CD4-positive, alpha-beta memory T cell (primary cell): ENCODE measurements at regions not wholly inside any gene's neighbourhood (a gene's known extent, or its start where the extent isn't known, plus 50 kb on each side); places are given as distances from the start of the nearest gene placed in this dataset.
A peak's percentile ranks its signal among the peaks of the same experiment; 100 is the strongest.

Experiments used
- CTCF ChIA-PET: fragments of 350-600 bp; sonication (Branson Sonifier 250); formaldehyde crosslinking; loops from one replicate; lab custom pipeline; 2021; ENCODE audit warnings: inconsistent platforms; ENCODE audit not compliant: partially characterized antibody; lab: Charles Lee
- POLR2A ChIA-PET: fragments of 350-600 bp; sonication (Branson Sonifier 250); formaldehyde crosslinking; loops from one replicate; lab custom pipeline; 2021; ENCODE audit not compliant: partially characterized antibody; lab: Charles Lee
- DNase-seq, 5 donors: peaks; one replicate each; pipeline versions ENCODE4 v3.0.0 to v3.0.0-alpha.2; 2020 to 2022; ENCODE audit warnings: mixed read lengths in 1 of 5
- H3K27ac ChIP-seq: one replicate; pipeline ENCODE4 v1.7.0; 2013; ENCODE audit warnings: low read depth, low read length
- H3K27me3 ChIP-seq: 2 replicates; pipeline ENCODE4 v1.7.0; 2013; ENCODE audit warnings: mild to moderate bottlenecking, low read length, moderate library complexity; ENCODE audit not compliant: insufficient read depth
- H3K36me3 ChIP-seq: 2 replicates; pipeline ENCODE4 v1.7.0; 2013; ENCODE audit warnings: mild to moderate bottlenecking, low read length, moderate library complexity; ENCODE audit not compliant: insufficient read depth
- H3K4me1 ChIP-seq: 2 replicates; pipeline ENCODE4 v1.7.0; 2013; ENCODE audit warnings: mild to moderate bottlenecking, low read length, moderate library complexity; ENCODE audit not compliant: insufficient read depth
- H3K4me3 ChIP-seq, 2 donors: one replicate each; pipeline ENCODE4 v1.7.0; 2013; ENCODE audit warnings: low read length in 2 of 2, mild to moderate bottlenecking in 1 of 2
- H3K9me3 ChIP-seq, 2 donors: one replicate each; pipeline ENCODE4 v1.7.0; 2013; ENCODE audit warnings: low read length in 2 of 2, control low read depth in 1 of 2; ENCODE audit not compliant: control insufficient read depth in 1 of 2
- H3K27ac Mint-ChIP-seq, 7 donors: one replicate each; pipeline ENCODE4 v1.8.0; 2020 to 2021; ENCODE audit warnings: mixed read lengths in 7 of 7, mild to moderate bottlenecking in 6 of 7, inconsistent platforms in 3 of 7, moderate library complexity in 3 of 7
- H3K27me3 Mint-ChIP-seq, 2 donors: one replicate each; pipeline ENCODE4 v1.8.0; 2020 to 2021; ENCODE audit warnings: mixed read lengths in 2 of 2
- H3K36me3 Mint-ChIP-seq, 2 donors: one replicate each; pipeline ENCODE4 v1.8.0; 2020 to 2021; ENCODE audit warnings: mixed read lengths in 2 of 2, inconsistent platforms in 1 of 2, mild to moderate bottlenecking in 1 of 2
- H3K4me1 Mint-ChIP-seq, 4 donors: one replicate each; pipeline ENCODE4 v1.8.0; 2020 to 2021; ENCODE audit warnings: mixed read lengths in 4 of 4, mild to moderate bottlenecking in 1 of 4
- H3K4me3 Mint-ChIP-seq, 8 donors: one replicate each; pipeline ENCODE4 v1.8.0; 2020 to 2021; ENCODE audit warnings: mixed read lengths in 8 of 8, mild to moderate bottlenecking in 7 of 8, moderate library complexity in 6 of 8, inconsistent platforms in 3 of 8
- H3K9me3 Mint-ChIP-seq, 8 donors: one replicate each; pipeline ENCODE4 v1.8.0; 2020 to 2021; ENCODE audit warnings: mixed read lengths in 8 of 8, mild to moderate bottlenecking in 5 of 8, inconsistent platforms in 3 of 8, moderate library complexity in 1 of 8
- intact Hi-C: fragments of 100-400 bp; cut with micrococcal nuclease; formaldehyde crosslinking; loops from one replicate; pipeline ENCODE4 v1.15.1; 2023

DNA sequence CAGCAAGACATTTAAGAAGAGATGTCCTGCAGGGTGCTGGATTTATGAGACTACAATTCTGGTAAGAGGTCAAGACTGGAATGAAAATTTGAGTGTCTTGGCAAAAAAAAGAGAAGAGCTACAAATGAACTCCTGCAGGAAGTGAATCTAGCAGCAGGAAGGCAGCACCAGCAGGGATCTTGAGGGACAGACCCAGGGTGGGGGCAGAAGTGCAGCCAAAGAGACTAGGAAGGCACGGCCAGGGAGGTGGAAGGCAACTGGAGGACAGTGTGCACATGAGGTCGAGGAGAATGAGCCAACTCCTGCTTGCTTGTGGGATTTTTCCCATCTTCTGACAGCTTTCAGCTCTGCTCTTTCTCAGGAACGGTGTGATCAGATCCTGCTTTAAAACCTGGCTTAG lies 263.2 kb downstream of the BUD13 start:
- no peaks in the 10 kb centered on the region for H3K36me3 ChIP-seq
- ChIA-PET POLR2A (no interaction called here), CTCF (no interaction called here)
- Mint-ChIP-seq H3K4me3 (no peak overlapping the region), H3K9me3 (peaks cover 0 to 1% (median 0%) of the 10 kb centered on the region in 8 donors), H3K27me3 (peaks cover 16 to 41% of the 10 kb centered on the region in 2 donors), H3K36me3 (no peaks in the 10 kb centered on the region), H3K27ac (no peak overlapping the region), H3K4me1 (no peaks in the 10 kb centered on the region)
- intact Hi-C loops = no loop called here
- no peak overlapping the region for H3K27ac ChIP-seq
- H3K4me3 ChIP-seq = no peak overlapping the region
- no peaks in the 10 kb centered on the region for H3K9me3 ChIP-seq
- H3K27me3 ChIP-seq = no peaks in the 10 kb centered on the region
- no peaks in the 10 kb centered on the region for H3K4me1 ChIP-seq
- no peak for DNase-seq

GRCh38 chr11:116507849-116508695 lies 264.7 kb downstream of the BUD13 start:
- H3K9me3 Mint-ChIP-seq = peaks cover 0 to 1% (median 0%) of the 10 kb centered on the region in 8 donors
- H3K4me3 Mint-ChIP-seq = no peak overlapping the region
- no peak overlapping the region for H3K27ac Mint-ChIP-seq
- ChIA-PET CTCF (no interaction called here), POLR2A (no interaction called here)
- H3K27me3 ChIP-seq = no peaks in the 10 kb centered on the region
- intact Hi-C loops = no loop called here
- H3K4me1 ChIP-seq = no peaks in the 10 kb centered on the region
- no peaks in the 10 kb centered on the region for H3K9me3 ChIP-seq
- H3K27ac ChIP-seq = no peak overlapping the region
- no peaks in the 10 kb centered on the region for H3K4me1 Mint-ChIP-seq
- H3K27me3 Mint-ChIP-seq = peaks cover 17 to 47% of the 10 kb centered on the region in 2 donors
- H3K36me3 ChIP-seq = no peaks in the 10 kb centered on the region
- no peak for DNase-seq
- H3K36me3 Mint-ChIP-seq = no peaks in the 10 kb centered on the region
- no peak overlapping the region for H3K4me3 ChIP-seq

DNA sequence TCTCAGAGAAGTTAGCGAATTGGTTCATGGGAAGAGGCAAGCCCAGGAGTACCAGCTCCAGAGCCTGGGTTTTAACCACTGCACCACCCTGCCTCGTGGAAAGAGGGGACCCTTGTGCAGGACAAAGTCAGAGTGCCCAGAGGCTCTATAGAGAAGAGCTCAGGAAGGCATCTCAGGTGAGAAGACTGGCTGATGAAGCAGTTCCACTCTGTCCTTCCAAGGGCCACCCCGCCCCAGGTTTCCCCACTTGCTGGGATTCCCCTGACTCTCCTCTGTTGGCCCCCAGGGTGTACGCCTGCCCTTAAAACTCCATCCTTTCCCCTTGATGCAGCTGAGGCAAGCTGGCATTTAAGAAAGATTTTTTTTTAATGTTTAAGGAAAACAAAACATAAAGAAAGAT lies 265.8 kb downstream of the BUD13 start:
- no peaks in the 10 kb centered on the region for H3K36me3 ChIP-seq
- H3K4me1 ChIP-seq = no peaks in the 10 kb centered on the region
- H3K4me3 ChIP-seq = no peak overlapping the region
- intact Hi-C loops = no loop called here
- H3K9me3 ChIP-seq = no peaks in the 10 kb centered on the region
- H3K27ac Mint-ChIP-seq = no peak overlapping the region
- no peak for DNase-seq
- ChIA-PET CTCF (no interaction called here), POLR2A (no interaction called here)
- peaks cover 18 to 50% of the 10 kb centered on the region in 2 donors for H3K27me3 Mint-ChIP-seq
- H3K9me3 Mint-ChIP-seq = peaks cover 0 to 1% (median 0%) of the 10 kb centered on the region in 8 donors
- no peak overlapping the region for H3K27ac ChIP-seq
- no peaks in the 10 kb centered on the region for H3K4me1 Mint-ChIP-seq
- no peak overlapping the region for H3K4me3 Mint-ChIP-seq
- no peaks in the 10 kb centered on the region for H3K27me3 ChIP-seq
- H3K36me3 Mint-ChIP-seq = no peaks in the 10 kb centered on the region

DNA sequence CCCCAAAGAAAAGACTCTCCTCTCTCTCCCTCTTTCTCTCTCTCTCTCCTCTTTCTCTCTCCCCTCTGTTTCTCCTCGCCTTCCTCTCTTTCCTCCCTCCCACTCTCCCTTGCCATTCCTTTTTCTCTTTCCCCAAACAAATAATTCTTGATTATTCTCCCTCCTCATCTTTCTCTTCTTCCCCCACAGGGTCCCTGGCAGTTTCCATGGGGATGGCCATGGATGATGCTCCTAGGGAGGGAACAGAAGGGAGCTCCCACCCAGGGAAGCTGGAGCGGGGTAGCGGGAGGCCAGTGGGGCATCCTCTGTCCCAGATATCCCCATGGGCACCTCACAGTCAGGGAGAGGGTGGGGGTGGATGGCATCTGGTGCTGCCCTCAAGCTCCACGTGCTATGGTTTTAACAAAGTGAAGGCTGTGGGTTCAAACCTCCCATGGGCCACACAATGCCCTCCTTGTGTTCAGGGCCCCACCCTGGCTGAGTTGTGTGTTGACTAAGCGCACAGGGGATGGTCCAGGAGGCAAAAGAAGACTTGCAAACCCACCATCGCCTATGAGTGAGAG lies 266.4 kb downstream of the BUD13 start:
- Histone ChIP-seq H3K36me3 (no peaks in the 10 kb centered on the region), H3K27me3 (peaks cover 4% of the 10 kb centered on the region), H3K27ac (no peak overlapping the region), H3K4me1 (no peaks in the 10 kb centered on the region), H3K4me3 (no peak overlapping the region), H3K9me3 (no peaks in the 10 kb centered on the region)
- Mint-ChIP-seq H3K9me3 (peaks cover 0 to 1% (median 0%) of the 10 kb centered on the region in 8 donors), H3K27me3 (peaks cover 24 to 53% of the 10 kb centered on the region in 2 donors), H3K36me3 (no peaks in the 10 kb centered on the region), H3K4me3 (no peak overlapping the region), H3K27ac (no peak overlapping the region), H3K4me1 (peaks cover 0 to 2% (median 0%) of the 10 kb centered on the region in 4 donors)
- ChIA-PET POLR2A (no interaction called here), CTCF (no interaction called here)
- DNase-seq = no peak
- intact Hi-C loops = no loop called here

- Histone ChIP-seq H3K36me3 (no peaks in the 10 kb centered on the region), H3K4me3 (no peak overlapping the region), H3K27me3 (peaks cover 9% of the 10 kb centered on the region), H3K9me3 (no peaks in the 10 kb centered on the region), H3K27ac (no peak overlapping the region), H3K4me1 (no peaks in the 10 kb centered on the region)
- peak overlapping the region in 1 of 7 donors; percentile 49 for H3K27ac Mint-ChIP-seq
- no peak overlapping the region for H3K4me3 Mint-ChIP-seq
- POLR2A ChIA-PET = no interaction called here
- intact Hi-C loops = no loop called here
- CTCF ChIA-PET = no interaction called here
- no peaks in the 10 kb centered on the region for H3K36me3 Mint-ChIP-seq
- DNase-seq = no peak
- peaks cover 0 to 1% (median 0%) of the 10 kb centered on the region in 8 donors for H3K9me3 Mint-ChIP-seq
- peaks cover 24 to 58% of the 10 kb centered on the region in 2 donors for H3K27me3 Mint-ChIP-seq
- H3K4me1 Mint-ChIP-seq = peaks cover 0 to 2% (median under 1%) of the 10 kb centered on the region in 4 donors
Observed at GRCh38 chr11:116505298-116506262, 267.2 kb downstream of the BUD13 start.

GRCh38 chr11:116504541-116505297 lies 268.1 kb downstream of the BUD13 start:
- Histone ChIP-seq H3K27ac (no peak overlapping the region), H3K4me1 (no peaks in the 10 kb centered on the region), H3K36me3 (no peaks in the 10 kb centered on the region), H3K27me3 (peaks cover 9% of the 10 kb centered on the region), H3K9me3 (no peaks in the 10 kb centered on the region), H3K4me3 (no peak overlapping the region)
- no peak overlapping the region for H3K4me3 Mint-ChIP-seq
- intact Hi-C loops = no loop called here
- ChIA-PET CTCF (no interaction called here), POLR2A (no interaction called here)
- H3K36me3 Mint-ChIP-seq = no peaks in the 10 kb centered on the region
- peaks cover 0 to 2% (median under 1%) of the 10 kb centered on the region in 4 donors for H3K4me1 Mint-ChIP-seq
- H3K27me3 Mint-ChIP-seq = peaks cover 24 to 56% of the 10 kb centered on the region in 2 donors
- H3K27ac Mint-ChIP-seq = peak overlapping the region in 1 of 7 donors; percentile 49
- H3K9me3 Mint-ChIP-seq = peaks cover 0 to 1% (median 0%) of the 10 kb centered on the region in 8 donors
- no peak for DNase-seq
